HG03066 (cell line): ENCODE measurements at regions not wholly inside any gene's neighbourhood (a gene's known extent, or its start where the extent isn't known, plus 50 kb on each side); places are given as distances from the start of the nearest gene placed in this dataset.

ENCODE experiments used
- ATAC-seq: cut with Tn5 transposase; IDR thresholded peaks from one replicate; pipeline ENCODE4 v1.9.1; 2021; ENCODE audit warnings: low read depth; ENCODE audit not compliant: unreplicated experiment

GRCh38 chr4:176383273-176384077 is 63.7 kb downstream of the SPCS3 start:
- ATAC-seq: no peak

GRCh38 chr4:176385601-176386000 is 65.8 kb downstream of the SPCS3 start:
- no peak for ATAC-seq

- no peak for ATAC-seq
These were observed 67.8 kb downstream of the SPCS3 start for GRCh38 chr4:176387571-176387970.

GRCh38 chr4:176393306-176394013 is 73.7 kb downstream of the SPCS3 start:
- no peak for ATAC-seq

GRCh38 chr4:176400816-176401461 is 81.2 kb downstream of the SPCS3 start:
- ATAC-seq: no peak

- ATAC-seq: no peak
These were observed 84.9 kb downstream of the SPCS3 start for GRCh38 chr4:176404621-176405020.

- ATAC-seq: no peak
These were observed 86.5 kb downstream of the SPCS3 start for GRCh38 chr4:176406297-176406696.

- no peak for ATAC-seq
These were observed 87.0 kb downstream of the SPCS3 start for GRCh38 chr4:176406736-176407135.

GRCh38 chr4:176409627-176410026 is 89.9 kb downstream of the SPCS3 start:
- ATAC-seq: no peak

- ATAC-seq: peak; percentile 80
These were observed 93.4 kb downstream of the SPCS3 start for GRCh38 chr4:176413171-176413570.

- ATAC-seq: no peak
These were observed 102.2 kb downstream of the SPCS3 start for GRCh38 chr4:176422001-176422400.

GRCh38 chr4:176422511-176422910 is 102.7 kb downstream of the SPCS3 start:
- ATAC-seq: no peak

- ATAC-seq: no peak
These were observed 105.3 kb downstream of the SPCS3 start for GRCh38 chr4:176425035-176425434.

- no peak for ATAC-seq
These were observed 113.2 kb downstream of the SPCS3 start for GRCh38 chr4:176432811-176433540.

- no peak for ATAC-seq
These were observed 114.2 kb downstream of the SPCS3 start for GRCh38 chr4:176433983-176434382.

- ATAC-seq: no peak
These were observed 116.1 kb downstream of the SPCS3 start for GRCh38 chr4:176435901-176436292.

GRCh38 chr4:176436293-176436973 is 116.7 kb downstream of the SPCS3 start:
- ATAC-seq: no peak

- ATAC-seq: no peak
These were observed 118.0 kb downstream of the SPCS3 start for GRCh38 chr4:176437756-176438155.

- no peak for ATAC-seq
These were observed 118.6 kb downstream of the SPCS3 start for GRCh38 chr4:176438401-176438800.

GRCh38 chr4:176439611-176440010 is 119.8 kb downstream of the SPCS3 start:
- ATAC-seq: no peak
